GM12865 (cell line): ENCODE measurements at regions not wholly inside any gene's neighbourhood (a gene's known extent, or its start where the extent isn't known, plus 50 kb on each side); places are given as distances from the start of the nearest gene placed in this dataset.

Experiments used
- DNase-seq: peaks from one replicate; pipeline ENCODE4 v3.0.0; 2010; ENCODE audit warnings: low read depth
- H3K4me3 ChIP-seq: 2 replicates; pipeline ENCODE4 v1.5.1; 2011; ENCODE audit warnings: mild to moderate bottlenecking, low read depth, low read length, control low read depth
- CTCF ChIP-seq: IDR thresholded peaks from 2 replicates; pipeline ENCODE4 v1.5.1; 2011; ENCODE audit warnings: low read length, control low read depth, low read depth, inconsistent platforms; ENCODE audit not compliant: insufficient read depth; ENCODE audit errors: missing control alignments

DNA sequence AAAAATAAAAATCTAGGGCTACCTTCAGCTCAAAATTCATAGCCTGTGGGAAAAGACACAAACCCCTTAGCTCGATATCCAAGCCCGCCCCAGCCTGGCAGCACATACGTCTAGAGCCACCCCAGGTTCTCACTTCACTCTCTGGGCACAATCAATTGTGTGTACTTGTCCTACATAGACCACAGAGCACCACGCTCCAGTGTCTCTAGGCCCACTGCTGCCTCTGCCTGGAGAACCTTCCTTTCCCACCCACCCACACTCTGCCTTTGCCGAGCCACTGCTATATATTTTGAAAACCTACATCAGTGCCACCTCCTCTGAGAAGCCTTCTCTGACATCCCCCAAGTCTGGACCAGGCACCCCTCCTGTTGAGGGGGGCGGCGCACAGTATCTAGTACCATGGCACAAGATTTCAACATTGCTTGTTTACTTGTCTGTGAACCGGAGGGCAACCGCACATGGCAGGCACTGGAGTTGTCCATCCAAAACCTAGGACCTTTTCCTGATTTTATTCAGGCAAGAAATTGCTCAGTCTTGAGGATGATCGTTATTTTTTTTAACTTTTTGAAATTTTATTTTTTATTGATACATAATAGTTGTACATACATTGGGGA lies 141.5 kb downstream of the UNC5CL start:
- no peak for TF ChIP-seq CTCF
- H3K4me3 ChIP-seq, result no peak overlapping the region
- no peak for DNase-seq

DNA sequence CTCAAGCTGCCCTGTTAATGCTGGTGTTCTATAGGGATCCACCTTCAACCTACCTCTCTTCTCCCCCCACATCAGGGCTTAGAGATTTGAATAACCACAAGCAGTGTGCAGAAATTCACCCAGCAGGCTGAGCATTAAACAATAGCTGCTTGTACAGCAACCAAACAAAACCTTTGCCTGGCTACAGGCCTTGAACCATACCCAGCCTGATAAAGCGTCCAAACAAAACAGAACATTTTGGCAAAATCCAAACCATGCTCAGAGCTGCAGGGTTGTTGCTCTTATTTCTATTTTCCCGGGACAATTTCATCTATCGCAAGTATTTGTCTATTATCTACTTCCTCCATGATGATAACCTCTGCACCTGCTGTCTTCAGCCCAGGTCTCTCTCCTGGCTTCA lies 142.3 kb downstream of the UNC5CL start:
- no peak overlapping the region for H3K4me3 ChIP-seq
- no peak for TF ChIP-seq CTCF
- no peak for DNase-seq

DNA sequence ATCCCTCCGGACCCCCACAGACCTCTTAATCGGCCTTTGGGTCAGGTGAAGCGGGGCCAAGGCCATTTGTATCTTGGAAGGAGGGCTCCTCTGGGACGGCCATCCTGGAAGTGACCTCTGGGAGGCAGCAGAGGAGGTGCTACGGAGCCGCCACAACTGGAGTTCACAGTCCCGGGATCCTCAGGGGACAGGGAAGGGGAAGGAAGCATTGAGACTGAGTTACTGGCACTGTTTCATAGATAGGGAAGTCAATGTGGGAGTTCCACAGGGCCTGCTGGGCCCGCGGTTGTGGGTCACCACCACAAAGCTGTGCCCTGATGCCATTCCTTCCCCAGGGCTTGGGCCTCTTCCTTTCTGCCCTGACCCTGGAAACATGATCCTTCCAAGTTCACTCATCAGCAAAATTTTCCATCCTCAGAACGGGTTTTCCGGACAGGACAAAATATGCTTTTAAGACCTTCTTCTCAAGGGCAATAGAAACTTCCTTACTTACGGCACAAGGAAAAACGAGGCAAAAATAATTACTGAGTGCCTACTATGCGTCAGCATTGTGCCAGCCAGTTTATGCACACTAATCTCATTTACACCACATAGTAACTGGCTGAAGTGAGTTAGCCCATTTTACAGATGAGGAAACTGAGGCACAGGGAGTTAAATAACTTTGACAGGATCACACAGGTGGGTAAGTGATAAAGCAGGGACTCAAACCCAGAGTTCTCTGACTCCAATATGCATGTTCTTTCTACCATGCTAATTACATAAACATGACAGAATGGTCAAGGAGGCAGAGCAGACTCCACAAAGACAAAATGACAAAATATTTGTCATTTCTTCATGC lies 143.8 kb downstream of the UNC5CL start:
- no peak for TF ChIP-seq CTCF
- H3K4me3 ChIP-seq, result no peak overlapping the region
- no peak for DNase-seq

GRCh38 chr6:40893021-40893420 lies 146.0 kb downstream of the UNC5CL start:
- no peak for TF ChIP-seq CTCF
- no peak for DNase-seq
- no peak overlapping the region for H3K4me3 ChIP-seq

DNA sequence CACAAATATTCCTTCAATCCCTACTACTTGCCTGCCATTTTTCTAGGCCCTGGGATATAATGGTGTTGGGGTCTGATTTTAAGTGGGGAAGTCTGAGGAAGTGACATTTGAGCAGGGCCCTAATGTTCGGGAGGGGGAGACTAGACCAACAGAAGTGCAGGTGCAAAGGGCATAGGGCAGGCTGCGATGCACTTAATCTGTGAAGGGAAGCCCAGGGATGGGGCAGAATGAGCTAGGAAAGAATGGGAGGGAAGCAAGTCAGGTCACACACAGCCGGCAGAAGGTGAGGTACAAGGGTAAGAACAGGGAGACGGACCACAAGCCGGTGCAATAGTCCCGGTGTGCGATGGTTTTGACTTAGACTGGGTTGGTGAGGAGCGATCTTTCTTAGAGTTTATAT lies 146.8 kb downstream of the UNC5CL start:
- H3K4me3 ChIP-seq, result no peak overlapping the region
- no peak for DNase-seq
- TF ChIP-seq CTCF, result no peak

GRCh38 chr6:40891686-40892085 lies 147.3 kb downstream of the UNC5CL start:
- DNase-seq, result no peak
- TF ChIP-seq CTCF, result no peak
- H3K4me3 ChIP-seq, result no peak overlapping the region
